Stimulated activated CD4-positive, alpha-beta T cell treated with anti-CD3 and anti-CD28 coated beads, Interleukin-15, amount 100 ng/mL, for 24 hours (primary cell): ENCODE measurements at regions not wholly inside any gene's neighbourhood (a gene's known extent, or its start where the extent isn't known, plus 50 kb on each side); places are given as distances from the start of the nearest gene placed in this dataset.
"Not testable (repeated sequence)": the region's sequence is repeated elsewhere in the genome, so short reads cannot be mapped to it uniquely, and the experiment has no call there.

Experiments
- DNase-seq: peaks from one replicate; pipeline ENCODE4 v3.0.0-alpha.2; 2020

DNA sequence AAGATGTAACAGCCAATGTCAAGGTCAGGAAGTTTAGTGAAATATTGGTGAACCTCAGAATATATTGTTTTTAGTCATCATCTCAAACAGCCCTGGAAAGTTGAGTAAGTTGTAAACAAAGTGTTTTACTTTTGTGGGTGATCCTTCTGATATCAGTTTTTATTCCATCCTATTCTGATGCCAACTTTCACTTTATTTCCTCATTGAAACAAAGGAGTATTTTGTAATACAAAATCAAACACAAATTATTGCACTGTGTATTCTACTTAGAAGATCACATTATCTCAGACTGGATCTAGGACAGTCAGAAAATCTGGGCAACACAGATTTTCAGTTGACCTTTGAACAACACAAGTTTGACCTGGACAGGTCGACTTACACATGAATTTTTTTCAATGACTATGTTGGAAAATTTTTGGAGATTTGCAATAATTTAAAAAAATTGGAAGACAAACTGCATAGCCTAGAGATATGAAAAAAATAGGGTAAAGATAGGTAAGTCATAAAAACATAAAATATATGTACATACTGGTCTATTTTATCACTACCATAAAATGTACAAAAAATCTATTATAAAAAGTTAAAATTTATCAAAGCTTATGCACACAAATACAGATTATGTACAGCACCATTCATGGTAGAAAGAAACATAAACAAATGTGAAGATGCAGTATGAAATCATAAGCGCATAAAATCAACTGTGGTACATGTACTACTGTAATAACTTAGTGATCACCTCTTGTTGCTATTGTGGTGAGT lies 709.1 kb upstream of the FAM241A start:
- no peak for DNase-seq

DNA sequence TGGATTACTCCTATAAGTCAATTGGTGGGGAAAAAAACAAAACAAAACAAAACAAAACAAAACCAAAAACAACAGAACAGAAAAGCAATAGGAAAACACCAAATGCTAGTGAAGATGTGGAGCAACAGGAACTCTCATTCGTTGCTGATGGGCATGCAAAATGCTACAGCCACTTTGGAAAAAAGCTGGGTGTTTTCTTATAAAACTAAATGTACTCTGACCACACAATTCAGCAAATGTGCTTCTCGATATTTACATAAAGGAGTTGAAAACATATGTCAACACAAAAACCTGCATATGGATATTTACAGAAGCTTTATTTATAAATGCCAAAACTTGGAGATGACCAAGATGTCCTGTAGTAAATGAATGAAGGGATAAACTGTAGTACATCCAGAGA lies 703.6 kb upstream of the FAM241A start:
- DNase-seq = no peak

DNA sequence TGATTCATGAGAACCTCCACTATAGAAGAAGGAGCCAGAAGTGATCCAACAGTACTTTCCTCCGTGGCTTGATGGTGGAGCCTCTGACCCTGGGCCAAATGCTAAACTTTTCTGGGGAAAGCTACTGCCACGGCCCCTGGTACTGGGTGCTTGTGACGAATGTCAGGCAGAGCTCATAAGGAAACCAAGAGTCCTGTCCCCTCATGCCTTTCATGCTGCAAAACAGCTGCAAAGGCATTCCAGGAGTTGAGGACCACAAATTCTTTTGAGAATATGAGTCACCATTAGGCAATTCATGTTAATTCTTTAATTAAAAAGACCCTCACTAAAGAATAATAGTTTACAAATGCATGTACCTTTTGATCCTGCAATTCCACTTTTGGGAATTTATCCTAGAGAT lies 700.4 kb upstream of the FAM241A start:
- DNase-seq = not testable (repeated sequence)

DNA sequence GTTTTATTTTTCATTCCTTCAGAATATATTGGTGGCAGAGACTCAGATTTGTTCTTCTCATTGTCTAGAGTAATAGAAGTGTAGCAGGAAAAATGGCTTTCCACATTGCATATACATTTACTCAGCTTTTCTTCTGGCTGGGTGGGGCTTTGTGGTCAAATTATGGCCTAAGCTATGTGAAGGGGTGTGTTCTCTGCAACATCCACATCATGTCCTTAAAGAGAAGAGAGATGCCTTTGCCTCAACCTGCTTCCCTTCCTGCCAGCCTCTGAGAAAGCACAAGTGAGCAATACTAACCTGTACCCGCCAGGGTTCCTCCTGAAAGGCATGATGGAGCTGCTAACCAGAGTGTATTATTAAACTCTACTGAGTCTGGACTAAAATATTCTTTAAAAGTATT lies 695.6 kb upstream of the FAM241A start:
- no peak for DNase-seq

DNA sequence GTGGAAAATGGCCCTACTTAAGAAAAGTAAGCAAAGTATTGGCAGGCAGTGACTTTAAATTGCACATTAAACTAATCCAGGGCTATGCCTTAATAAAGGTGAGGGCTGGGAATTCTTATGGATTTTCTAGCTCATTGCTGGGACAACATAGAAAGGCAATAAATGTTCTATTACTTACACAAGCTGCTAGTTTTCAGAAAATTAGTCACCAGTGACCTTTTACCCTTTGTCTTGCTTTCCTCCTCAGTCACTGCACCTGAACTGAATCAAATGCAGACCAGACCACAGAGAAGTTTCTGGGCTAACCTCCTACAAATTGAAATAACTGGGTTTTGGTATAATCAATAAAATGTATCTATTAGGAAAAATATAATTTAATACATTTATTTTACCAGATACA lies 694.4 kb upstream of the FAM241A start:
- DNase-seq = no peak

DNA sequence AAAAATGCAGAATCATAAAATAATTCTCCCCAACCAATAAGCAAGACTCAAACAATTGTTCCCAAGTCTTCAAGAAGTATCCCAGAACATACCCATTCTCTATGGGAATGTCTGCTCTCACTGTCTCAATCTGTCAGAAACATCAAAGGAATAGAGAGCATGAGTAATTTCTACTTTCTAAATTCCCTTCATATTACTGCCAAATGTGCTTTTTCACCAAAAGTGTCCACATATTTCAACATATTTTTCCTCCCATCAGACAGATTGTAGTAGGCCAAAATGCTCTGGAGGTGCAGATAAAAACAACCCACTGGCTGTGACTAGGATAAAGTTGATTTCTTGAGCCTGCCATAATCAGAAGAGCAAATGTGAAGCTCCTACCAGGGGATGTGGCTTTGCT lies 692.0 kb upstream of the FAM241A start:
- no peak for DNase-seq

DNA sequence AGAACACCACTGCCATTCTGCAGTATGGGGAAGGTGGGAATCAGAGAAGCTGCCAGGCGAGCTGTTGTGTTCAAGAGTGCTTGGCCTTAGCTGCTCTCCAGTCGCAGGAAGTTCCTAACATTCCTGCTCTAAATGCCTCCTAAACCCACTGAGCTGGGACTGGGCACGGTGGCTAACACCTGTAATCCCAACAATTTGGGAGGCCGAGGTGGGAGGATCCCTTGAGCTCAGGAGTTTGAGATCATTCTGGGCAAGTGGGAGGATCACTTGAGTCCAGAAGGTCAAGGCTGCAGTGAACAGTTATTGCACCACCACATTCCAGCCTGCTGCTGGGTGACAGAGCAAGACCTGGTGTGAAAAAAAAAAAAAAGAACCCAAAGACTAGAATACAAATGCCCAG lies 690.3 kb upstream of the FAM241A start:
- DNase-seq = no peak

DNA sequence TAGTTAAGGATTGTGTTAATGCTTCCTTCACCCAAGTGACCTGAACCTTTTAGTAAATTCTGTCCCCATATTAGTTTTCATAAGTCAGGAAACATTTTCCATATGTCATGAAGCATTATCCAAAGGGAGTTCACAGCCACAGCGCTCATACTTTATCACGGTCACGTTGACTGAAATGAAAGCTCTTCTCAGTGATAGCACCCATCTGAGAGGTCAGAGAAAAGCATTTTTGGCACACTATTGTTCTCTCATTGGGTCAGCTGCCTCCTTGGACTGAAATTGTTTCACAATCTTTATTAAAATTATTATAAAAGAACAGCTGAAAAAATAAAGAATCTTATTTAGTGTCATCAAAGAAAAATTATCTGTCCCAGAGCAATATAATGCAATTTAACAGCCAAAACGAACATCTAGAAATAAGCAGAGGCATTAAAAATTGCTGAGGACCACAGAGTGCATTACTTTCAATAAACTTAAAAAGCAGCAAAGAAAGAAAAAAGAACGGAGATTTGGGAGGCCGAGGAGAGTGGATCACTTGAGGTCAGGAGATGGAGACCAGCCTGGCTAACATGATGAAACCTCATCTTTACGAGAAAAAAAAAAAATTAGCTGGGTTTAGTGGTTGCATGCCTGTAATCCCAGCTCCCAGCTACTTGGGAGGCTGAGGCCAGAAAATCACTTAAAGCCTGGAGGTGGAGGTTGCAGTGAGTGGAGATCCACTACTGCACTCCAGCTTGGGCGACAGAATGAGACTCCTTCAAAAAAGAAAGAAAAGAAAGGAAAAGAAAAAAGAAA lies 680.8 kb upstream of the FAM241A start:
- DNase-seq = no peak

DNA sequence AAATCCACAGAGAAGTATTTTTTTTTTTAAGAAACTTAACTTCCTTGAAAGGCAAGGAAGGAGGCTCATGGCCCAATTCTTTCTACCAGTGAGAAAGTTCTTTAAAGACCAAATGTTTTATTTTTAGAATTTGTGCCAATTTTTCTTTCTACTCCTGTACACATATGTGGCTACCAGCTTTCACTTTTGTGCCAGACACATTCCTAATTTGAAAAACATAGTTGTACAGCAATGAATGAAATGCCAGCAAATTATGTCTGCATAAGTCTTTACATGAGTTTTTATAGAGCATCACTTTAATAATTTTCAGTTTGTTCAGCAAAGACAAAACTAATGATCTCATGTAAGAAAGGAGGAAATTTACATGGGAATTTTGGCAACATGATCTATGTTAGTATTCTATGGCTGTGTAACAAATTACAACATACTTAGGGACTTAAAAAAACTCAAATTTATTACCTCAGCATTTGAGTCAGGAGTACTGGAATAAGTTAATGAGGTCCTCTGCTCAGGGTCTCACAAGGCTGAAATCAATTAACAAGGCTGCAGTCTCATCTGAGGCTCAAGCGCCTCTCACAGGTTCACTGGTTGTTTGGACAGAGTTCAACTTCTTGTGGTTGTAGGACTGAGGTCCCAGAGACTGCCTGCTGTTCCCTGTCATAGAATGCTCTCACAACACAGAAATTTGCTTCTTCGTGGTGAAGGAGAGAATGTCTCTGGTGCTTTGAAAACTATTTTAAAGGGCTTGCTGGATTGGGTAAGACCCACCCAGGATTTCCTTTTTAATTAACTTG lies 678.2 kb upstream of the FAM241A start:
- no peak for DNase-seq

DNA sequence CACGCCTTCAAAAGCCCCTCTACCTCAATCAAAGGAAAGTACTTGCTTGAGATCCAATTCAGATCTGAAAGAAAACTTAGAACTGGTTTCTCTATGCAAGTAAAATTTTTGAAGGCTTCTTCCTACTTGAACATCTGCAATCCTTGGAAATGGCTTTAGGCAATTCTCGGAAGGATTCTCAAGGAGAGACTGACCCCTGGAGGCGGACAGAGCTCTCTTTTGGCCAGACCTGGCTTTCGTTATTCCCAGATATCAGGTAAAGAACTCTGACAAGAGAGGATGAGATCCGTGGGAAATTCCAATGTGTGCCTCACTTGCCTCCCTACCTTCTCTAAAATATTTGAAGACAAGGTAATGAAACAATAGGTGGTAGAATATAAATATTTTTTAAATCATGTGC lies 670.3 kb upstream of the FAM241A start:
- DNase-seq = no peak

DNA sequence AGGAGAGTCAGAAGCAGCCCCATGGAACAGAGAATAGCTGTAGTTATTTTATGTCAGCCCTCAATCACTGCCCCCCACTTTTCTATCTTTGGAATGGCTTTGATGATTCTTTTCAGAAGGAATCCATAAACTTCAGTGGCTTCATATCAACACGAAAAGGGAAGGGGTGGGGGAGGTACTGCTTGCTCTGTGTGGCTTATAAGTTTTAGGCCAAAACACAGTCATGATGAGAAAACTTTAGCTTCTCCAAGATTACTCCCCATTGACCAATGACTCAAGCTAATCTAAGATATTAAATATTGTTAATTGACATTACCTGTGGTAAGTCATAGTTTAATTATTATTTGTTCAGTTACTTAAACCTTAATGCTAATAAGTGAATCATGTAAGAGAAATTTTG lies 669.6 kb upstream of the FAM241A start:
- DNase-seq = no peak

DNA sequence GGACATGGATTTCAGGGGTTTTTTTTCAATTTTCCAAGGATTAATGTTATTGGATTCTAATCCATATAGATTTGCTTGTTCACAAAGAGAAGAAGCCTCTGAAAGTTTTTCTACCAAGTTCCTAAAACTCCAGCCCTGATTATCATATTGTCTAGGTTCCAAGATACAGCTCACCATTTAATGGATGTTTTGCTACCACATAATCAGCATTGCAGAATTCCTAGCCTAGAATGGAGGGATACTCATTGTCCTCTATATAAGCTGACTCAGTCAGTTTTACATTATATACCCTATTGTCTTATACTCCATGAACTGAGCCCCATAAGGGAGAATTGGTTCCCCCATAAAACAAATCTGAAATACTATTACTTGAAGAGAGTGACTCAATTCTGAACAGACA lies 664.7 kb upstream of the FAM241A start:
- DNase-seq = no peak

DNA sequence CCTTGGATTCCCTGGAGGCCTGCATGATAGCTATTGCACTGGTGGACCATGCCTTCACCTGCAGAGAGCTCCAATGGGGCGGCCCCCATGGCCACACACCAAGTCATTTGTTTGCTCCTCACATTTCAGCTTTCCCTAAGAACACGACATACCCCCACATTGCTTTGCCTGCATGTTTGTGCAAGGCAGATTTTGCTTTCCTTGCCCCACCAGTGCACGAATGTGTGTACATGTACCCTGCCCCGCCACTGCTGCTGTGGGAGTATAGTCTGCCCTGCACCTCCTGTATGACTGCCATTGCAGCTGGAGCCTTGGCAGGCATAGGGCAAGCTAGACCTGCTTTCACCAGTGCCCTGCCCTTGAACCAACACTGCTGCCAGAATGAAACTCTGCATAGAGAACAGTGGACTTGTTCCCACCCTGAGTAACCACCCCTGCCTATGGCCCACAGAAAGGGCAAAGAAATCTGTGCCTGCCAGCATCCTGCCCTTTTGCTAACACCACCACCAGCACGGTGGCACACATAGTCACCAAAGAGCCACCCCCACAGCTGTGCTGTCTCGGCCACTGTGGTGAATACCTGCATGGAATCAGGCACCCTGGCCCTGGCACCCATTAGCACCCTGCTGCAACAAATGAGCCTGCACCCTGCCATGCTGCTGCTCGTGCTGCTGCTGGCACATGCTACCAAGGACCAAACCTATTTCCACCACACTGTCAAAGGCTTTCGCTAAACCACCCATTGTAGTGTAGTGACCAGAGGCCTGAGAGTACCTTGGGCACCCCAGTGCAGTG lies 661.7 kb upstream of the FAM241A start:
- no peak for DNase-seq

DNA sequence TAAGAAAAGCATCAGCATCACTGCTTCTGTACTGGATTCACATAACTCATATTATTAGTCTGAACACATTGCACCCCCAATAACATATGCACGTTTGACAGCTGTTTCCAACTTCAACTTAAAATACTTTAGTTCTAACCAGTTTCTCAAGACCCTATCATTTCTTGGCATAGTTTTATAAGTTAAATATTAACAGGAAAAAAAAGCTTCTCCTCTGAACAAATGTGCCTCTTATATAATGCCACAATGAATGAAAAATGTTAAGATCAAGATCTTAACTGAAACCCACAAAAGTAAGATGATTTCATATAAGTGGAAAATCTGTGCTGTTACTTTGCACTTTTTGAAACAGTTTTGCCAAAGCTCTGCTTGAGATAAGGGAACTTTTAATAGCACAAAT lies 652.8 kb upstream of the FAM241A start:
- DNase-seq = no peak

DNA sequence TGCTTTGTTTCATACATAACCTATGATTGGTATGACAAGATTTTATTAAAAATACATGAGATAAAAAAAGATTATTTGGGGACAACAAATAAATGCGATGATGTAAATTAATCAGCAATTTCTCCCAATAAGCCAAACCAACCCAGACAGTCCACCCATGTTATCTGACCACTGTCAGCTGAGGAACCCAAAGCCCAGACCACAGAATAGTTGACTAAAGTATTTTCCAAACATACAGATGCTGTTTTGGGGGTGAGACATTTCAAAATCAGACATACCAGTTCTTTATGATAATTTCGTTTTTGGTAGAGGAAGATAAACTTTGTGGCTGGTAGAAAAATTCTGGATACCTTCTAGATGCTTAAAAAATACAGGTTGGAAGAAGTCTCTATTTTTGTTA lies 650.8 kb upstream of the FAM241A start:
- no peak for DNase-seq

DNA sequence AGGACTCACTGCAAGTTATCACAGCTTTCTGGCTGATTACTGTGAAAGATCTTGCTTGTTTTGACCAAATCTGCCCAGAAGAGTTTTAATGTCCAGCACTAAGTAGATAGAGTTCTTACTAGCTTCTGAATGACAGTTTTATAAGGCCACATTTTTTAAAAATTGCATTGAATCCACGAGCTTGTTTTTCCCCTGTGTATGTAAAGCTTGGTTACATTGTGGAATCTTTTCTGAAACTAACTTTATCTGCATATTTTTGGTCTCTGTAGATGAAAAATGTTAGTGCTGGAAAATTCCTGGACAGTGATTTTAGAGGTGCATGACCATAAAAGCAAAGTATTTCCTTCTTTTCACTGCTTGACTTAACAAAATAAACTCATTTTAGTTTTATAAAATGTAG lies 650.3 kb upstream of the FAM241A start:
- DNase-seq = no peak

DNA sequence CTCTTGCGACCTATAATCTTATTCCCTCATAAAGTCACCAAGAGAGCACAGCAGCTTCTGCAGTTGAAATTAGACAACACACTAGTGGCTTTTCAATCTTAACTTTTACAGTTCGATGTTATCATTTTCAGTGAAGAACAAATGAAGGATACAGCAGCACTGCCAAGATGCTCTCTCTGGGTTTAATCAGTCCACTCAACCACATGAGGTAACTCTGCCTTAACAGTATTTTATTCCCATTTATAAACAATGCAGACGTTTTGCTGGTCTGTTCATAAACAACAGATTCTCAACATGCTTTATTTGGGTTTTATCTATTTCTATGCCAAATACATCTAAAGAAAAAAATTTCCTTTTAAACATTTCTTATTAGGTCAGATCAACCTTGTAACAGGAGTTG lies 646.0 kb upstream of the FAM241A start:
- no peak for DNase-seq

DNA sequence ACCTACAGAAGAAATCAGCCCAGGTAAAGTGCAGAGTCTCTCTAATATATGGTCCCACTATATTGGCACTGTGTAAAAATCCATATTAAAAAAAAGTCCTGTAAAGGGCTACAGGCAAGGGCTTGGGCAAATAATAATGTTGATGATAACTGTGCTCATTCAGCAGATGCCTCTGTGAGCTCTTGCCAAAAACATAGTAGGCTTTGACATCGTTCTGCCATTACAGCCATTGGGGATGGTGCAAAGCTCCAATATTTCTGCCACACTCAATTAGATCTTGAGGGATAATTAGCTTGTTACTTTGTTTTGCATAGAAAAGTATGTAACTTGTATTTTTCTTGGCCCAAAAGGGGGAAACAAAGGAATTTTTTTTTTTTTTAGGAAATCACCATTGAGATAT lies 645.5 kb upstream of the FAM241A start:
- DNase-seq = no peak

DNA sequence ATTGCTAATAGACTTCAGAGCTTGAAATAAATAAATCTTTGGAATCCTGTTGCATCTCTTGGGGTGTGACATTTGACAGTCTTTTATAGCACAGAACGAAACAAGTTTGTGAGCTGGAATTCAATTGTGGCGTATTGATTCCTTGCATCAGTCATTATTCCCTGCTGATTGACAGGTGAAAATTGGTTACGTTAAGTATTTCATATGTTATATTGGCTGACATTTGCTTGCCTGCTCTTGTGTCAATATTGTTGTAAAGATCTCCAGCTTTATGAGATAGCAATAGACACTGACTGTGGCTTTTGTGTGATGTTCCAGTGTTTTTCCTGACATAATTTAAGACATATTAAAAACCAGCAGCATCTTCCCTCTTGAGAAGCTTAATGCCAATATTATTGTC lies 644.4 kb upstream of the FAM241A start:
- no peak for DNase-seq

DNA sequence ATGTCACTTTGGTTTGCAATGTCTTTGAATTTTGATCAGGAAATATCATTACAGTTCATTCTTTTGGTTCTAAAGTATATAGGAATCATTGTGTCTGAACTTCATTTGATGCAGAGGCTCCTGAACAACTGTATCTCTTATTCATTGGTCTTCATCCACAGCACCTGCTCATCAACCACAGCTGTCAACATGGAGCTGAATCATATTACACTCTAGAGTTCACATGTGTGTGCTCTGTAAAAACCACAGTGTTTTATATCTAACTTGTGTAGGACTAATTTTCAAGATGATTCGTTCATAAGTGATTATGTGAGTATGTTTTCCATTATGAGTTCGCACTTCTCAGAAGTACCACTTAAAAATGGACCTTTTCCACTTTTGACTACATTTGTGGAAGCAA lies 643.3 kb upstream of the FAM241A start:
- DNase-seq = no peak

DNA sequence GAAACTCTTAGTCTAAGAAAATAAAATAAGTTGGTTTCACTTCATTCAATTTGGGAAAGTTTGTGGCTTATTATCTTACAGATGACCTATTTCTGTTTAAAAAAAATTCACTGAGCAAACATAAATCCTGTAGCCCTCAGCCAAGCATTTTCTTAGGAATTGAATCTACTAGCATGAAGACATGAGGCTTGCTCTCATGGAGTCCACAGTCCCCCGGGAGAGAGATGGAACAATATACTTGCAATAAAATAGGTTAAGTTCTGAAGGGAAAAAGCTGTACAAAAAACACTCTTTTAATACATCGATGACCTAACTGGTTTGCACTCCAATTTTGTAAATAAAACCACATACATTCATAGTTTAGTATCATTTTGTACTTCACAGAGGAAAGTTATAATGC lies 642.6 kb upstream of the FAM241A start:
- DNase-seq = no peak

DNA sequence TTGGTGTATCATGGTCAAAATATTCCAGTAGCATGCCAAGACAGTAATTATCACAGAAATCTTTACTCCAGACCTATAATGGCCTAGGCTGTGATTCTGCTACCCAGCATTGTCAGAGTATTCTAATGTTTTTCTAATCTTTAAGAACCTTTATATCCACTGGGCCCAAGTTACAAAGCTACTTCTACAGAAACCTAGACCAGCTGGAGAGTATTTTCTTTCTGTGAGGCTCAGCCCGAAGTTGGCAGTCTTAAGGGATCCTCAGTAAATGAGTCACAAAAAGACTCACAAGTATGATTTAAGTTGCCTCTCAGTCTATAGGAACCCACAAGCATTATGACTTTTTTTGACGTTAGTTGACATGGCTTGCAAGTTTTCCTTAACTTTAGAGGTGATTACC lies 638.5 kb upstream of the FAM241A start:
- DNase-seq = no peak

DNA sequence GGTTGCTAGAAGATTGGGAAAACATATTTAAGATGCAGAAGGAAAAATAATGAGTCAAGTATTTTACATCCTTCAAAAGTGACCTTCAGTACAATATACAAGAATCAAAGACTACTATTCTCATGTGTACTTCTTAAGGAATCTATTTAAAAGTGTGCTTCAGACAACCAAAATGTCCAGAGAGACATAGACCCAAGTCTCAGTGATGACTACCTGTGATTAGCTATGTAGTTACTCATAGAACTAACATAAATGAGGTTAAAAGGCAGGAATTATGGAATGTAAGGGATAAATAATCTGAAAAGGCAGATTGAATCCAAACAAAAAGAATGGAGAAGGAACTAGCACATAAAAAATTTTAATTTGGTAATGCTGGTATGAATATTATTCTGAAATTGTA lies 634.7 kb upstream of the FAM241A start:
- DNase-seq = no peak
